ENCODE measurements at regions not wholly inside any gene's neighbourhood (a gene's known extent, or its start where the extent isn't known, plus 50 kb on each side); places are given as distances from the start of the nearest gene placed in this dataset.

- TF ChIP-seq EZH2 (IDR thresholded peaks at IDR 0.05): no peak
- TF ChIP-seq POLR2AphosphoS5 (IDR thresholded peaks at IDR 0.05; ENCODE audit: borderline replicate concordance, low read depth, low read length): no peak
- TF ChIP-seq FOXP2 (optimal IDR thresholded peaks at IDR 0.05; ENCODE audit: control extremely low read depth, extremely low read length, insufficient read depth): no peak
These were observed 748.8 kb upstream of the RIOK2 start for GRCh38 chr5:97931829-97932228.

Data from SK-N-MC (cell line).